Inferior parietal cortex (tissue), 1 donor: ENCODE measurements at regions not wholly inside any gene's neighbourhood (a gene's known extent, or its start where the extent isn't known, plus 50 kb on each side); places are given as distances from the start of the nearest gene placed in this dataset.
"Not testable (repeated sequence)": the region's sequence is repeated elsewhere in the genome, so short reads cannot be mapped to it uniquely, and the experiment has no call there.

Experiments used
- DNase-seq: peaks from one replicate; pipeline ENCODE4 v3.0.0-alpha.2; 2016; ENCODE audit errors: extremely low spot score

- DNase-seq, result no peak
Measured at GRCh38 chr2:128414946-128415778, 96.5 kb upstream of the HS6ST1 start.

GRCh38 chr2:128415779-128416061 lies 97.1 kb upstream of the HS6ST1 start:
- no peak for DNase-seq

- no peak for DNase-seq
Measured at GRCh38 chr2:128416109-128416785, 97.6 kb upstream of the HS6ST1 start.

GRCh38 chr2:128416806-128417205 lies 98.1 kb upstream of the HS6ST1 start:
- no peak for DNase-seq

GRCh38 chr2:128417264-128417663 lies 98.6 kb upstream of the HS6ST1 start:
- DNase-seq, result not testable (repeated sequence)

GRCh38 chr2:128420131-128420530 lies 101.5 kb upstream of the HS6ST1 start:
- DNase-seq, result no peak

- no peak for DNase-seq
Measured at GRCh38 chr2:128420776-128421175, 102.1 kb upstream of the HS6ST1 start.

- DNase-seq, result no peak
Measured at GRCh38 chr2:128421286-128421685, 102.6 kb upstream of the HS6ST1 start.

GRCh38 chr2:128421861-128422311 lies 103.2 kb upstream of the HS6ST1 start:
- DNase-seq, result no peak

- DNase-seq, result no peak
Measured at GRCh38 chr2:128422571-128422970, 103.9 kb upstream of the HS6ST1 start.

- no peak for DNase-seq
Measured at GRCh38 chr2:128423788-128424165, 105.1 kb upstream of the HS6ST1 start.

- DNase-seq, result no peak
Measured at GRCh38 chr2:128424406-128425171, 105.9 kb upstream of the HS6ST1 start.

GRCh38 chr2:128425216-128425615 lies 106.5 kb upstream of the HS6ST1 start:
- no peak for DNase-seq

- DNase-seq, result no peak
Measured at GRCh38 chr2:128425731-128426620, 107.3 kb upstream of the HS6ST1 start.

GRCh38 chr2:128427413-128427755 lies 108.7 kb upstream of the HS6ST1 start:
- no peak for DNase-seq

GRCh38 chr2:128428415-128428814 lies 109.7 kb upstream of the HS6ST1 start:
- no peak for DNase-seq

GRCh38 chr2:128432423-128432822 lies 113.8 kb upstream of the HS6ST1 start:
- DNase-seq, result no peak

- no peak for DNase-seq
Measured at GRCh38 chr2:128433911-128434550, 115.4 kb upstream of the HS6ST1 start.

GRCh38 chr2:128435576-128436478 lies 117.2 kb upstream of the HS6ST1 start:
- no peak for DNase-seq
